ENCODE measurements at regions not wholly inside any gene's neighbourhood (a gene's known extent, or its start where the extent isn't known, plus 50 kb on each side); places are given as distances from the start of the nearest gene placed in this dataset.

- no peak for TF ChIP-seq CTCF (IDR thresholded peaks at IDR 0.05)
- TF ChIP-seq EZH2 (IDR thresholded peaks at IDR 0.05; ENCODE audit: borderline replicate concordance, insufficient read depth, low read depth, low read length, poor library complexity, severe bottlenecking) = no peak
Measured at GRCh38 chrX:7514871-7515599, 327.9 kb upstream of the VCX start.

All from B cell (primary cell).